AG04449 (cell line): ENCODE measurements at regions not wholly inside any gene's neighbourhood (a gene's known extent, or its start where the extent isn't known, plus 50 kb on each side); places are given as distances from the start of the nearest gene placed in this dataset.

ENCODE experiments used
- CTCF ChIA-PET: fragments of 350-600 bp; formaldehyde crosslinking; extraction: SDS; loops from one replicate; lab custom pipeline; 2021; ENCODE audit warnings: antibody characterized with exemption; lab: Yijun Ruan, JAX
- POLR2A ChIA-PET: fragments of 400-600, 350-600 bp; formaldehyde crosslinking; extraction: SDS; loops from one replicate; lab custom pipeline; 2020; ENCODE audit warnings: antibody characterized with exemption, inconsistent platforms; lab: Yijun Ruan, JAX
- DNase-seq: peaks from one replicate; pipeline ENCODE4 v3.0.0-alpha.2; 2010; ENCODE audit warnings: low read depth, low spot score
- H3K4me3 ChIP-seq: 2 replicates; pipeline ENCODE4 v1.5.1; 2011; ENCODE audit warnings: low read depth, mild to moderate bottlenecking, control low read depth, low read length
- CTCF ChIP-seq: IDR thresholded peaks from one replicate; pipeline ENCODE4 v1.5.1; 2011; ENCODE audit warnings: mild to moderate bottlenecking, moderate library complexity, low read length, control low read depth, inconsistent platforms; ENCODE audit not compliant: insufficient read depth; ENCODE audit errors: missing control alignments

GRCh38 chr18:73924836-73925235, 222.8 kb downstream of the FBXO15 start:
- CTCF ChIA-PET = no interaction called here
- POLR2A ChIA-PET = no interaction called here
- DNase-seq = no peak

GRCh38 chr18:73924307-73924706, 223.3 kb downstream of the FBXO15 start:
- CTCF ChIA-PET = no interaction called here
- no peak for TF ChIP-seq CTCF
- POLR2A ChIA-PET = no interaction called here

More at GRCh38 chr18:73924836-73925235, 222.8 kb downstream of the FBXO15 start:
- TF ChIP-seq CTCF = no peak
- no peak overlapping the region for H3K4me3 ChIP-seq

GRCh38 chr18:73923866-73924265, 223.8 kb downstream of the FBXO15 start:
- peak; percentile 45 for DNase-seq
- TF ChIP-seq CTCF = no peak
- ChIA-PET POLR2A (no interaction called here), CTCF (no interaction called here)
- H3K4me3 ChIP-seq = no peak overlapping the region

More at GRCh38 chr18:73924307-73924706, 223.3 kb downstream of the FBXO15 start:
- no peak overlapping the region for H3K4me3 ChIP-seq
- DNase-seq = no peak

- DNase-seq = no peak
- ChIA-PET CTCF (no interaction called here), POLR2A (no interaction called here)
Measured at GRCh38 chr18:73920033-73920432, 227.6 kb downstream of the FBXO15 start.

GRCh38 chr18:73918816-73919215, 228.8 kb downstream of the FBXO15 start:
- TF ChIP-seq CTCF = no peak
- no peak overlapping the region for H3K4me3 ChIP-seq
- ChIA-PET POLR2A (no interaction called here), CTCF (no interaction called here)
- DNase-seq = no peak

More at GRCh38 chr18:73920033-73920432, 227.6 kb downstream of the FBXO15 start:
- TF ChIP-seq CTCF = no peak
- H3K4me3 ChIP-seq = no peak overlapping the region

- H3K4me3 ChIP-seq = no peak overlapping the region
- no peak for DNase-seq
- POLR2A ChIA-PET = no interaction called here
- CTCF ChIA-PET = interaction anchor here (0.6 to 0.7 kb wide), 2 partner anchors 22 to 34 kb away, joined by 3 read pairs; no protein-coding TSS in a partner anchor
- TF ChIP-seq CTCF = no peak
Measured at GRCh38 chr18:73917046-73917445, 230.6 kb downstream of the FBXO15 start.
